Tibial artery (tissue), 4 donors: ENCODE measurements at regions not wholly inside any gene's neighbourhood (a gene's known extent, or its start where the extent isn't known, plus 50 kb on each side); places are given as distances from the start of the nearest gene placed in this dataset.

Experiments used
- DNase-seq, 2 donors: peaks; one replicate each; pipeline ENCODE4 v3.0.0-alpha.2; 2019
- H3K27ac ChIP-seq, 2 donors: fragments of 200-600 bp; sonication (generic) in 1 of 2; 1 replicate in 1 of 2; 2 replicates in 1 of 2; pipeline ENCODE4 v1.5.1; 2018 to 2019; ENCODE audit warnings: mild to moderate bottlenecking in 1 of 2
- H3K27me3 ChIP-seq, 2 donors: fragments of 200-600 bp; sonication (generic) in 1 of 2; one replicate each; pipeline versions ENCODE4 v1.5.1 to v1.6.0; 2016 to 2019
- H3K36me3 ChIP-seq, 3 donors: fragments of 200-600 bp; sonication (generic) in 2 of 3; one replicate each; pipeline ENCODE4 v1.5.1; 2016 to 2019; ENCODE audit warnings: mild to moderate bottlenecking in 2 of 3
- H3K4me1 ChIP-seq, 4 donors: fragments of 200-600 bp; sonication (generic) in 2 of 4; 1 replicate in 3 of 4; 2 replicates in 1 of 4; pipeline ENCODE4 v1.5.1; 2016 to 2019
- H3K4me3 ChIP-seq, 2 donors: fragments of 200-600 bp; sonication (generic) in 1 of 2; 1 replicate in 1 of 2; 2 replicates in 1 of 2; pipeline ENCODE4 v1.5.1; 2018 to 2019; ENCODE audit warnings: mild to moderate bottlenecking in 2 of 2
- H3K9me3 ChIP-seq, 3 donors: fragments of 200-600 bp; sonication (generic) in 1 of 3; one replicate each; pipeline ENCODE4 v1.5.1; 2016 to 2019
- CTCF ChIP-seq, 2 experiments: fragments of 200-600 bp in 1 of 2; fragments of 450-650 bp in 1 of 2; IDR thresholded peaks; one replicate each; pipeline ENCODE4 v1.5.1; 2017 to 2019; ENCODE audit warnings: antibody characterized with exemption in 2 of 2, mild to moderate bottlenecking in 1 of 2, moderate library complexity in 1 of 2
- intact Hi-C: fragments of 100-400 bp; cut with DNase I; formaldehyde crosslinking; loops from one replicate; pipeline ENCODE4 v1.15.0; 2023; ENCODE audit warnings: low total_unique reads

GRCh38 chr15:91634179-91634578 is 219.3 kb upstream of the SLCO3A1 start:
- Histone ChIP-seq H3K4me3 (no peak overlapping the region), H3K9me3 (no peaks in the 10 kb centered on the region), H3K36me3 (no peaks in the 10 kb centered on the region), H3K4me1 (no peaks in the 10 kb centered on the region), H3K27ac (no peak overlapping the region), H3K27me3 (no peaks in the 10 kb centered on the region)
- DNase-seq: no peak
- no peak for TF ChIP-seq CTCF (IDR thresholded peaks at IDR 0.05)
- intact Hi-C loops: no loop called here

GRCh38 chr15:91635080-91635479 is 218.4 kb upstream of the SLCO3A1 start:
- H3K9me3 ChIP-seq: peaks cover 0 to 4% (median 0%) of the 10 kb centered on the region in 3 donors
- intact Hi-C loops: no loop called here
- no peaks in the 10 kb centered on the region for H3K4me1 ChIP-seq
- H3K27me3 ChIP-seq: no peaks in the 10 kb centered on the region
- no peak overlapping the region for H3K4me3 ChIP-seq
- no peak for DNase-seq
- TF ChIP-seq CTCF (IDR thresholded peaks at IDR 0.05): no peak
- H3K27ac ChIP-seq: no peak overlapping the region
- H3K36me3 ChIP-seq: no peaks in the 10 kb centered on the region

GRCh38 chr15:91635641-91636040 is 217.9 kb upstream of the SLCO3A1 start:
- Histone ChIP-seq H3K4me3 (no peak overlapping the region), H3K36me3 (no peaks in the 10 kb centered on the region), H3K27me3 (no peaks in the 10 kb centered on the region), H3K4me1 (no peaks in the 10 kb centered on the region), H3K9me3 (peaks cover 0 to 7% (median 5%) of the 10 kb centered on the region in 3 donors), H3K27ac (no peak overlapping the region)
- no peak for TF ChIP-seq CTCF (IDR thresholded peaks at IDR 0.05)
- no peak for DNase-seq
- intact Hi-C loops: no loop called here

- no peak for TF ChIP-seq CTCF (IDR thresholded peaks at IDR 0.05)
- intact Hi-C loops: no loop called here
Observed at GRCh38 chr15:91649016-91649415, 204.5 kb upstream of the SLCO3A1 start.

GRCh38 chr15:91649831-91650321 is 203.6 kb upstream of the SLCO3A1 start:
- Histone ChIP-seq H3K27ac (no peak overlapping the region), H3K4me1 (no peaks in the 10 kb centered on the region), H3K27me3 (no peaks in the 10 kb centered on the region), H3K36me3 (no peaks in the 10 kb centered on the region), H3K4me3 (no peak overlapping the region), H3K9me3 (no peaks in the 10 kb centered on the region)
- no peak for DNase-seq
- intact Hi-C loops: no loop called here
- no peak for TF ChIP-seq CTCF (IDR thresholded peaks at IDR 0.05)

More at GRCh38 chr15:91649016-91649415, 204.5 kb upstream of the SLCO3A1 start:
- Histone ChIP-seq H3K4me1 (no peaks in the 10 kb centered on the region), H3K4me3 (no peak overlapping the region), H3K36me3 (no peaks in the 10 kb centered on the region), H3K27ac (no peak overlapping the region), H3K27me3 (no peaks in the 10 kb centered on the region), H3K9me3 (no peaks in the 10 kb centered on the region)
- no peak for DNase-seq

GRCh38 chr15:91651251-91651650 is 202.3 kb upstream of the SLCO3A1 start:
- H3K4me3 ChIP-seq: no peak overlapping the region
- H3K36me3 ChIP-seq: no peaks in the 10 kb centered on the region
- no peak for TF ChIP-seq CTCF (IDR thresholded peaks at IDR 0.05)
- H3K9me3 ChIP-seq: no peaks in the 10 kb centered on the region
- H3K27ac ChIP-seq: no peak overlapping the region
- intact Hi-C loops: no loop called here
- no peaks in the 10 kb centered on the region for H3K4me1 ChIP-seq
- no peak for DNase-seq
- H3K27me3 ChIP-seq: no peaks in the 10 kb centered on the region
